ENCODE measurements at regions not wholly inside any gene's neighbourhood (a gene's known extent, or its start where the extent isn't known, plus 50 kb on each side); places are given as distances from the start of the nearest gene placed in this dataset.

GRCh38 chr11:110912437-110912836 lies 200.2 kb upstream of the ARHGAP20 start:
- intact Hi-C loops (cut with micrococcal nuclease) = no loop called here
- no peak overlapping the region for H3K27ac Mint-ChIP-seq
- CTCF ChIA-PET = no interaction called here
- DNase-seq = no peak
- H3K36me3 Mint-ChIP-seq (ENCODE audit: low read depth) = no peaks in the 10 kb centered on the region
- no peaks in the 10 kb centered on the region for H3K27me3 Mint-ChIP-seq (ENCODE audit: low read depth)
- no peak overlapping the region for H3K4me3 Mint-ChIP-seq
- H3K4me1 Mint-ChIP-seq (ENCODE audit: low read depth) = peaks cover 20% of the 10 kb centered on the region
- H3K9me3 Mint-ChIP-seq = peaks cover 2% of the 10 kb centered on the region

DNA sequence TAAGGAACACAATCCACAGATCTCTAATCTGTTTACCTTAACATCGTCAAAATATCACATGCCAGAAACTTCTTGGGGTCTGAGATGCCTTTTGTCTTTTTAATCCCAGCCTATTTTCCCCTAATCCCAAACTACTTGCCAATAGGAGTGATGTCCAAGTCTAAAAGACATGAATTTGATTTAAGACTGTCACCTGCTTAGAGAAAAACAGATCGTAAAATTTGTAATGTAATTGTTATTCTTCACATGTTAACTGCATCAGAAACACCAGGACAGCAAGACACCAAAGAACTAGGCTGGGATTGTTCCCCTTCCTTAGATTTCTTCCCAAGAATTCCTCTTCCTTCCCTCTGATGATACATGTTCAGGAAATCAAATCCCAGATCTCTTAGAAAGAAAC lies 198.1 kb upstream of the ARHGAP20 start:
- Mint-ChIP-seq H3K36me3 (ENCODE audit: low read depth) (peaks cover 2% of the 10 kb centered on the region), H3K4me1 (ENCODE audit: low read depth) (peaks cover 29% of the 10 kb centered on the region), H3K4me3 (no peak overlapping the region), H3K9me3 (peaks cover 3% of the 10 kb centered on the region), H3K27me3 (ENCODE audit: low read depth) (no peaks in the 10 kb centered on the region), H3K27ac (no peak overlapping the region)
- CTCF ChIA-PET = no interaction called here
- intact Hi-C loops (cut with micrococcal nuclease) = no loop called here
- DNase-seq = no peak

GRCh38 chr11:110909336-110909735 lies 197.1 kb upstream of the ARHGAP20 start:
- CTCF ChIA-PET = interaction anchor here (0.6 kb wide), 1 partner anchor 582 kb away, joined by 4 read pairs; no protein-coding TSS in a partner anchor
- peaks cover 3% of the 10 kb centered on the region for H3K9me3 Mint-ChIP-seq
- peaks cover 29% of the 10 kb centered on the region for H3K4me1 Mint-ChIP-seq (ENCODE audit: low read depth)
- DNase-seq = no peak
- peaks cover 2% of the 10 kb centered on the region for H3K36me3 Mint-ChIP-seq (ENCODE audit: low read depth)
- no peak overlapping the region for H3K4me3 Mint-ChIP-seq
- no peak overlapping the region for H3K27ac Mint-ChIP-seq
- intact Hi-C loops (cut with micrococcal nuclease) = loop anchor here (5.0 kb wide), 1 partner anchor 92 kb away; no protein-coding TSS in a partner anchor
- no peaks in the 10 kb centered on the region for H3K27me3 Mint-ChIP-seq (ENCODE audit: low read depth)

DNA sequence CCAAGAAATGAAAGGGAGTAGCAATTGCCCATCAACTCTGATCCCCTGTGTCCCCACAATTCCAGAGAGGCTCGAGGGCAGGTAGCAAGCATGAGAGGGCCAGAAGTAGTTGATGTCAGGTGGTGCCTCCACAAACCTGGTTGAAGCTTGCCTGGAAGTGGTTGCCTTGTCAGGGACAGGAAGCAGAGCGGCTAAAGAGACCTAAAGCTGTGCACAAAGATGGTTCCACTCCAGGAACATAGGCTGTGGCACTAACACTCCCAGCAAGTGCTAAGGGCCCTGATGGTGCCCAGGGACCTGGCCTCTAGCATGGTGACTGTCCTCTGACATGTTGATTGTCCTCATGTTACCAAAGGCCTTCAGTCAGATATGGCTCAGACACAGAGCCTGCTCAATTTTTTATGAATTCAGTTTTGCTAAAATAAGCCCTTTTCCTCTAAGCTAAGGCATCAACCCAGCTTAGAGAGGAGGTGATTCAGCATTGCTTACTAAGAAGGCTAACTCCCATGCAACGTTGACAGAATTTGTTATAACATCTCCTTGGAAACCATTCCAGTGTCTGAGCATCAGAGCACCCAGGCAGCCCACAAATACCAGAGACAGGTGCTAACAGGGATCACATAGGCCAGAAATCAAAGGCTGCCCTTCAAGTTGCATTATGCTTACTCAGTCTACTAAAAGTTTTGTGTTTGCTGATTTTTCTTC lies 196.3 kb upstream of the ARHGAP20 start:
- CTCF ChIA-PET = no interaction called here
- H3K36me3 Mint-ChIP-seq (ENCODE audit: low read depth) = peaks cover 2% of the 10 kb centered on the region
- DNase-seq = peak; percentile 29
- H3K27me3 Mint-ChIP-seq (ENCODE audit: low read depth) = no peaks in the 10 kb centered on the region
- peak overlapping the region; percentile 58 for H3K27ac Mint-ChIP-seq
- peaks cover 29% of the 10 kb centered on the region for H3K4me1 Mint-ChIP-seq (ENCODE audit: low read depth)
- H3K4me3 Mint-ChIP-seq = no peak overlapping the region
- intact Hi-C loops (cut with micrococcal nuclease) = loop anchor here (5.0 kb wide), 1 partner anchor 91 kb away; no protein-coding TSS in a partner anchor
- H3K9me3 Mint-ChIP-seq = peaks cover 3% of the 10 kb centered on the region

- Mint-ChIP-seq H3K9me3 (peaks cover 3% of the 10 kb centered on the region), H3K27me3 (ENCODE audit: low read depth) (no peaks in the 10 kb centered on the region), H3K4me3 (no peak overlapping the region), H3K4me1 (ENCODE audit: low read depth) (peaks cover 29% of the 10 kb centered on the region), H3K27ac (peak overlapping the region; percentile 48), H3K36me3 (ENCODE audit: low read depth) (peaks cover 2% of the 10 kb centered on the region)
- intact Hi-C loops (cut with micrococcal nuclease) = loop anchor here (1.0 to 5.0 kb wide), 3 partner anchors 74 to 563 kb away; no protein-coding TSS in a partner anchor
- DNase-seq = peak; percentile 32
- CTCF ChIA-PET = interaction anchor here (0.7 kb wide), 1 partner anchor 705 kb away, joined by 4 read pairs; no protein-coding TSS in a partner anchor
Measured at GRCh38 chr11:110907629-110908028, 195.4 kb upstream of the ARHGAP20 start.

- H3K36me3 Mint-ChIP-seq (ENCODE audit: low read depth) = peaks cover 2% of the 10 kb centered on the region
Measured at GRCh38 chr11:110903830-110904229, 191.6 kb upstream of the ARHGAP20 start.

DNA sequence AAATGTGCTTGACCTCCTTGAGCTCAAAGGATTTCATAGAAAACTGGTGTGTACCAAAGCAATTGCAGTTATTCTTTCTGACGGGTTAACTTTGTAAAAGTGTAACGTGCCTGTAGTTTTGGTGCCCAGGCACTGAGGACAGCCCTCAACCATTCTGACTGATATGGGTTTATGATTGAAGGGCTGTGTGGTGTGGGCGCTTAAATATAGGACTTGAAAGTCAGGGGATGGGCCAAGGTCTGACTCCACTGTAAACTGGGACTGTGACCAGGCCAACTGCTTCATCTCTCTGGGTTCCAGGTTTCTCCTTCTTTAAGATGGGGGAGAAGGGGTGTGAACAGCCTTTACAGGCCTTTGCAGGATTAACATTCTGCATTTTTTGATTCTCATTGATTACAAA lies 191.1 kb upstream of the ARHGAP20 start:
- Mint-ChIP-seq H3K4me1 (ENCODE audit: low read depth) (peaks cover 19% of the 10 kb centered on the region), H3K27ac (no peak overlapping the region), H3K4me3 (no peak overlapping the region), H3K36me3 (ENCODE audit: low read depth) (peaks cover 2% of the 10 kb centered on the region), H3K27me3 (ENCODE audit: low read depth) (no peaks in the 10 kb centered on the region), H3K9me3 (peaks cover 3% of the 10 kb centered on the region)
- intact Hi-C loops (cut with micrococcal nuclease) = no loop called here
- no peak for DNase-seq
- CTCF ChIA-PET = interaction anchor here (1.4 kb wide), 1 partner anchor 9 kb away, joined by 3 read pairs; no protein-coding TSS in a partner anchor

More at GRCh38 chr11:110903830-110904229, 191.6 kb upstream of the ARHGAP20 start:
- peaks cover 3% of the 10 kb centered on the region for H3K9me3 Mint-ChIP-seq
- H3K27me3 Mint-ChIP-seq (ENCODE audit: low read depth) = no peaks in the 10 kb centered on the region
- no peak for DNase-seq
- no peak overlapping the region for H3K27ac Mint-ChIP-seq
- intact Hi-C loops (cut with micrococcal nuclease) = no loop called here
- peaks cover 23% of the 10 kb centered on the region for H3K4me1 Mint-ChIP-seq (ENCODE audit: low read depth)
- H3K4me3 Mint-ChIP-seq = no peak overlapping the region
- CTCF ChIA-PET = no interaction called here

GRCh38 chr11:110901441-110901840 lies 189.2 kb upstream of the ARHGAP20 start:
- H3K9me3 Mint-ChIP-seq = no peaks in the 10 kb centered on the region
- H3K27me3 Mint-ChIP-seq (ENCODE audit: low read depth) = no peaks in the 10 kb centered on the region
- no peaks in the 10 kb centered on the region for H3K36me3 Mint-ChIP-seq (ENCODE audit: low read depth)
- intact Hi-C loops (cut with micrococcal nuclease) = no loop called here
- no peak for DNase-seq
- CTCF ChIA-PET = no interaction called here
- H3K27ac Mint-ChIP-seq = no peak overlapping the region
- H3K4me3 Mint-ChIP-seq = no peak overlapping the region
- peaks cover 4% of the 10 kb centered on the region for H3K4me1 Mint-ChIP-seq (ENCODE audit: low read depth)

DNA sequence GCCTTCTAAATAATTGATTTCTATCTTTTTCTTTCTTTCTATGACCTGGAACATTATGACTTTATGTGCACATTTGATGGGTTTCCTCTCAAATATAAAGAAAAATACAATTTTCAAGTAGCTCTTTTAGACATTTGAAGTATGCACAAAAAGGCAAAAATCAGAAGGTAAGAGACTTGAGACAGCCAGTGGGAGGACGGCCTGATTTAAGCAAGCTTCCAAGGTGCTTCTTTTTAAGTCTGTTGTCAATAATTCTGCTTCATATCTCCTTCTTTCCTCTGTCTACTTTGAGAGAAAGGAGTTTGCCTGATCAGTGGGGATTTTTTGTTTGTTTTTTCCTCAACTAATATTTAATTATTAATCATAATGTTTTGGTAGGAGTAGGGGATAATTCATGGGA lies 188.2 kb upstream of the ARHGAP20 start:
- DNase-seq = no peak
- H3K36me3 Mint-ChIP-seq (ENCODE audit: low read depth) = no peaks in the 10 kb centered on the region
- no peak overlapping the region for H3K4me3 Mint-ChIP-seq
- H3K9me3 Mint-ChIP-seq = no peaks in the 10 kb centered on the region
- no peaks in the 10 kb centered on the region for H3K4me1 Mint-ChIP-seq (ENCODE audit: low read depth)
- H3K27ac Mint-ChIP-seq = no peak overlapping the region
- CTCF ChIA-PET = no interaction called here
- intact Hi-C loops (cut with micrococcal nuclease) = no loop called here
- H3K27me3 Mint-ChIP-seq (ENCODE audit: low read depth) = no peaks in the 10 kb centered on the region

GRCh38 chr11:110897035-110897434 lies 184.8 kb upstream of the ARHGAP20 start:
- no peaks in the 10 kb centered on the region for H3K36me3 Mint-ChIP-seq (ENCODE audit: low read depth)
- intact Hi-C loops (cut with micrococcal nuclease) = no loop called here
- H3K4me3 Mint-ChIP-seq = no peak overlapping the region
- no peaks in the 10 kb centered on the region for H3K27me3 Mint-ChIP-seq (ENCODE audit: low read depth)
- no peak overlapping the region for H3K27ac Mint-ChIP-seq
- CTCF ChIA-PET = interaction anchor here (0.6 kb wide), 1 partner anchor 19 kb away, joined by 8 read pairs; no protein-coding TSS in a partner anchor
- H3K4me1 Mint-ChIP-seq (ENCODE audit: low read depth) = no peaks in the 10 kb centered on the region
- no peak for DNase-seq
- no peaks in the 10 kb centered on the region for H3K9me3 Mint-ChIP-seq

DNA sequence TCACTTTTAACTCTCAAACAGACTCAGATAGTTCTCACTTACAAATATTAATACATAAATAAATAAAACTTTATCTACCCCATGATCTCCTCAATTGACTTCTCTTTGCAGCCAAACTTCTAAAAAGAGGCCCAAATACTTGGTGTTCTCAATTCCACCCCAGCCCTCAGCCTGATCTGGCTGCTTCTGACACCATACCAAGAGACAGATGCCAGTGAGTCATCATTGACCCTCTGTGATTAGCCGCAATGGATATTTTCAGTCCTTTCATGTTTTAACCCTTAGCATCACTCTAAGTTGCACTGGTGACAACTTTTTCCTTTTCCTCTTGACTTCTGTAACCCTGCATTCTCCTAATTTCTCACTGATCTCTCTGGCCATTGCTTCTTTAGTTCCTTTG lies 184.1 kb upstream of the ARHGAP20 start:
- no peaks in the 10 kb centered on the region for H3K27me3 Mint-ChIP-seq (ENCODE audit: low read depth)
- no peak overlapping the region for H3K27ac Mint-ChIP-seq
- H3K36me3 Mint-ChIP-seq (ENCODE audit: low read depth) = no peaks in the 10 kb centered on the region
- no peak for DNase-seq
- CTCF ChIA-PET = no interaction called here
- intact Hi-C loops (cut with micrococcal nuclease) = no loop called here
- H3K4me3 Mint-ChIP-seq = no peak overlapping the region
- H3K9me3 Mint-ChIP-seq = no peaks in the 10 kb centered on the region
- no peaks in the 10 kb centered on the region for H3K4me1 Mint-ChIP-seq (ENCODE audit: low read depth)

DNA sequence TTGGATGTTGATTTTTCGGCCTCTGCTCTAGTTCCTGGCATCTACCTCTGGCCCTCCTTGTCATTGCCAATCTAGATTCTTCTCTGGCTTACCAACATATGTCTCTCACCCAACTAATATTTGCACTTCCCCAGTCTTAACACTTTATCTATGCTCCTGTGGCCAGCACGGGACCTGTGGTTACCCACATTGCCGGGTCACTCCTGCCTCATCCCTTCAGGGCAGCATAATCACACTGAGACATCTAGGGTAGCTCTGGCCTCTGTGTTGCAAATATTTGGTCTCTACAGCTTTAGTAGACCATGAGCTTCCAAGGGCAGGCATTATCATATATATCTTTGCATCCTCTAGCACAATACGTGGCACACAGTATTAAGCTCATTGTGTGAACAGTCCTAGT lies 182.0 kb upstream of the ARHGAP20 start:
- Mint-ChIP-seq H3K9me3 (no peaks in the 10 kb centered on the region), H3K27ac (no peak overlapping the region), H3K27me3 (ENCODE audit: low read depth) (no peaks in the 10 kb centered on the region), H3K36me3 (ENCODE audit: low read depth) (no peaks in the 10 kb centered on the region), H3K4me1 (ENCODE audit: low read depth) (no peaks in the 10 kb centered on the region), H3K4me3 (no peak overlapping the region)
- DNase-seq = no peak
- CTCF ChIA-PET = interaction anchor here (1.1 to 1.3 kb wide), 2 partner anchors 8 to 447 kb away, joined by 3 read pairs; no protein-coding TSS in a partner anchor
- intact Hi-C loops (cut with micrococcal nuclease) = no loop called here

DNA sequence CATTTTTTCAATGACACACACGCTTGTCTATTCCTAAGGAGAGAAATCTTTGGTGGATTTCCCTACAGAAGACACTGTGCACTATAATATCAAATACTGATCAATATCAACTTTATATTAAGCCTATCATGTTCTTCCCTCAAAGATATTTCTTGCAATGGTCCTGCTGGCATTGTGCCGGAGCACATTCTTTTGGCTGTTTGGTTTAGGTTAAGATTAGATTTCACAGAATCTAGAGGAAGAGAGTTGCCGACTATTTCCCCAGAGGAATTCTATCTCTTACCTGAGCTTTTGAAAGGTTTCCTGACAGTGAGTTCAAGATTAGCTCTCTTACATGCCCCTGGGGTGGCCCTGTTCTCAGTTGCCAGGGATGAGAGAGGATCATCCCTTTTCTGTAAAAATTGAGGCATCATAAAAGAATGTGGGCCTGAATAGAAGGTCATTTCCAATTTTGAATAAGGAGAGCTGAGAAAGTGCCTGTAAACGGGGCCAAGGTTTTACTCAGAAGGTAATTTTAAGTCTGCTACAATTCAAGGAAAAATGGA lies 180.6 kb upstream of the ARHGAP20 start:
- H3K27me3 Mint-ChIP-seq (ENCODE audit: low read depth) = no peaks in the 10 kb centered on the region
- no peaks in the 10 kb centered on the region for H3K9me3 Mint-ChIP-seq
- H3K4me3 Mint-ChIP-seq = no peak overlapping the region
- intact Hi-C loops (cut with micrococcal nuclease) = no loop called here
- CTCF ChIA-PET = no interaction called here
- no peaks in the 10 kb centered on the region for H3K36me3 Mint-ChIP-seq (ENCODE audit: low read depth)
- H3K4me1 Mint-ChIP-seq (ENCODE audit: low read depth) = no peaks in the 10 kb centered on the region
- no peak overlapping the region for H3K27ac Mint-ChIP-seq
- DNase-seq = no peak

Data from activated naive CD4-positive, alpha-beta T cell treated with anti-CD3 and anti-CD28 coated beads for 36 hours (primary cell).